ENCODE measurements at regions not wholly inside any gene's neighbourhood (a gene's known extent, or its start where the extent isn't known, plus 50 kb on each side); places are given as distances from the start of the nearest gene placed in this dataset.

DNA sequence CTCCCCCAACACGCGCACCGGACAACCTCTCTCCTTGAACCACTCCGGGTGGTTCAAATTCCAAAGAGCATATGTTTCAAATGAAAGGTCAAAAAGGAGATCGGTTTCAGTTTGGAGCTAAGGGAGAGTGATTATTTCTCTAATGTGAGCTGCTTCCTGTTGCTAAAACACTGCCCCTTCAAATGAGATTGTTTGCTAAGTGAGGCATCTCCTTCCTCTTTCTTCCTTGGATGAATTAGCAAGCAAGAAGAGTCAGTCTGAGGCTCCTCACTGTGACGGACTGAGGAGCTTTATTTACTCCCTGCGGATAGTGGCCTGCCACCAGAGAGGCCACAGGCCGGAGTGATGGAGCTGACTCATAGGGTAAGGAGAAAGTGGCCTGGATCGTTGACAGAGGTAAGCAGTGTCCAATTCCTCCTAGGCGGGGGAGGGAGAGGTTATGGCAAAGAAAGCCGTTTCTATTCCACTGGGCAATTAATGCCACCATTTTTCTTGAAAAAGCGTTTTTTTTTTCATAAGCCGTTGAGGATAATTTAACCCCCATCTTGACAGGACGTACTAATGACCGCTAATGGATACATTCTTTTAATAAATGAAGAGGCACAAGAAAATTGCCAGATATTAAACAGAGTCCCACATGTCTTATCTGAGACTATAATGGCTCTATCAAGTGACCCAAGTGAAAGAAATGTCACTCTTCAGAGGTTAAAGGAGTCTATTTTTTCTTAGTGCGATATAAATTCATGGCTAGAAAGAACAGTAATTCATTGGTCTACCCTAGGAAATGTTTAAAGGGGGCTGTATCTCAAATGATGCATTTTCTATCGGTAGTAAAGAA, 167.0 kb upstream of the ANKRD28 start:
- Histone ChIP-seq H3K9me3 (ENCODE audit: control extremely low read depth in 1 of 3, control insufficient read depth in 2 of 3, insufficient read depth in 1 of 3, low read length in 2 of 3) (no peaks in the 10 kb centered on the region), H3K4me2 (replicated peaks; ENCODE audit: low read depth, low read length, poor library complexity, severe bottlenecking) (no peak overlapping the region), H3K27ac (ENCODE audit: low read length in 2 of 2) (no peak overlapping the region), H3K36me3 (replicated peaks in 1 of 2; ENCODE audit: control extremely low read depth in 1 of 2, control insufficient read depth in 1 of 2, extremely low read depth in 1 of 2, insufficient read depth in 2 of 2, low read length in 1 of 2) (no peaks in the 10 kb centered on the region), H2AFZ (ENCODE audit: insufficient read depth, low read depth, low read length, poor library complexity, severe bottlenecking) (no peak overlapping the region), H3K27me3 (replicated peaks in 1 of 4; ENCODE audit: control extremely low read depth in 1 of 4, control insufficient read depth in 3 of 4, insufficient read depth in 4 of 4, low read length in 3 of 4) (no peaks in the 10 kb centered on the region), H3K4me1 (ENCODE audit: control insufficient read depth in 2 of 2, insufficient read depth in 2 of 2, low read length in 2 of 2) (no peaks in the 10 kb centered on the region), H4K20me1 (ENCODE audit: control insufficient read depth, insufficient read depth, low read length, poor library complexity, severe bottlenecking) (no peaks in the 10 kb centered on the region), H3K79me2 (ENCODE audit: control insufficient read depth, insufficient read depth, low read length) (no peaks in the 10 kb centered on the region), H3K4me3 (ENCODE audit: control extremely low read depth in 1 of 5, extremely low read depth in 1 of 5, insufficient read depth in 1 of 5, low read depth in 2 of 5, low read length in 4 of 5) (no peak overlapping the region), H3K9ac (ENCODE audit: low read length) (no peak overlapping the region)
- WGBS (ENCODE audit: insufficient coverage): 93% methylated on average over 8 of the region's 17 CpGs
- ChIA-PET CTCF (no interaction called here), POLR2A (no interaction called here)
- no peak for ATAC-seq (ENCODE audit: low read depth)
- TF ChIP-seq EZH2 (IDR thresholded peaks at IDR 0.05; ENCODE audit: borderline replicate concordance, insufficient read depth, low read depth, low read length, poor library complexity, severe bottlenecking): no peak
- TF ChIP-seq, protein P1, sequence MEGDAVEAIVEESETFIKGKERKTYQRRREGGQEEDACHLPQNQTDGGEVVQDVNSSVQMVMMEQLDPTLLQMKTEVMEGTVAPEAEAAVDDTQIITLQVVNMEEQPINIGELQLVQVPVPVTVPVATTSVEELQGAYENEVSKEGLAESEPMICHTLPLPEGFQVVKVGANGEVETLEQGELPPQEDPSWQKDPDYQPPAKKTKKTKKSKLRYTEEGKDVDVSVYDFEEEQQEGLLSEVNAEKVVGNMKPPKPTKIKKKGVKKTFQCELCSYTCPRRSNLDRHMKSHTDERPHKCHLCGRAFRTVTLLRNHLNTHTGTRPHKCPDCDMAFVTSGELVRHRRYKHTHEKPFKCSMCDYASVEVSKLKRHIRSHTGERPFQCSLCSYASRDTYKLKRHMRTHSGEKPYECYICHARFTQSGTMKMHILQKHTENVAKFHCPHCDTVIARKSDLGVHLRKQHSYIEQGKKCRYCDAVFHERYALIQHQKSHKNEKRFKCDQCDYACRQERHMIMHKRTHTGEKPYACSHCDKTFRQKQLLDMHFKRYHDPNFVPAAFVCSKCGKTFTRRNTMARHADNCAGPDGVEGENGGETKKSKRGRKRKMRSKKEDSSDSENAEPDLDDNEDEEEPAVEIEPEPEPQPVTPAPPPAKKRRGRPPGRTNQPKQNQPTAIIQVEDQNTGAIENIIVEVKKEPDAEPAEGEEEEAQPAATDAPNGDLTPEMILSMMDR (IDR thresholded peaks at IDR 0.05): no peak
- Mint-ChIP-seq H3K27me3 (no peaks in the 10 kb centered on the region), H3K4me1 (no peaks in the 10 kb centered on the region), H3K9me3 (ENCODE audit: insufficient read depth) (no peaks in the 10 kb centered on the region), H3K4me3 (no peak overlapping the region), H3K27ac (no peak overlapping the region)
- no peak for DNase-seq
- intact Hi-C loops (cut with micrococcal nuclease): no loop called here

DNA sequence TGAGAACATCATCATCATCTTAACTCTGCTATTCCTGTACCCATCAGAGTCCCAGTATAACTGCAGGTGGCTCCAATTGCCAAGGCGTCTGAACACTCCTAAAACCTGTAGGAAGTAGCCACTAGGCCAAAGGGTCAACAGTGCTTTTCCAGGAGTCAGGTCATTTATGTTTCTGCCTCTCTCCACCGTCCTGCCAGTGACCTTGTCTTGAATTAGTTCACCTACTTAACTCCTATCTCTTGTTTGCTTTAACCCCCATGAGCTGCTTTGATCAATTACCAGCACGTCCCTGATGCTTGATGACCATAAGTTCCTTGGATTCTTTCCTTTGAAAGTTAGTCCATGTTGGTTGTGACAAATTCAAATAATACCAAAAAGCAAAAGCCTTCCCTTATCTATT, 169.8 kb upstream of the ANKRD28 start:
- H3K36me3 ChIP-seq (replicated peaks in 1 of 2; ENCODE audit: control extremely low read depth in 1 of 2, control insufficient read depth in 1 of 2, extremely low read depth in 1 of 2, insufficient read depth in 2 of 2, low read length in 1 of 2): no peaks in the 10 kb centered on the region
- no peak overlapping the region for H2AFZ ChIP-seq (ENCODE audit: insufficient read depth, low read depth, low read length, poor library complexity, severe bottlenecking)
- CTCF ChIA-PET: no interaction called here
- intact Hi-C loops (cut with micrococcal nuclease): no loop called here
- Mint-ChIP-seq H3K27ac (no peak overlapping the region), H3K27me3 (no peaks in the 10 kb centered on the region), H3K9me3 (ENCODE audit: insufficient read depth) (no peaks in the 10 kb centered on the region), H3K4me3 (no peak overlapping the region), H3K4me1 (no peaks in the 10 kb centered on the region)
- no peak overlapping the region for H3K9ac ChIP-seq (ENCODE audit: low read length)
- 92% methylated on average over 2 of the region's 3 CpGs for WGBS (ENCODE audit: insufficient coverage)
- no peak overlapping the region for H3K4me2 ChIP-seq (replicated peaks; ENCODE audit: low read depth, low read length, poor library complexity, severe bottlenecking)
- no peaks in the 10 kb centered on the region for H4K20me1 ChIP-seq (ENCODE audit: control insufficient read depth, insufficient read depth, low read length, poor library complexity, severe bottlenecking)
- H3K27ac ChIP-seq (ENCODE audit: low read length in 2 of 2): no peak overlapping the region
- no peaks in the 10 kb centered on the region for H3K4me1 ChIP-seq (ENCODE audit: control insufficient read depth in 2 of 2, insufficient read depth in 2 of 2, low read length in 2 of 2)
- TF ChIP-seq EZH2 (IDR thresholded peaks at IDR 0.05; ENCODE audit: borderline replicate concordance, insufficient read depth, low read depth, low read length, poor library complexity, severe bottlenecking): no peak
- TF ChIP-seq, protein P1 (IDR thresholded peaks at IDR 0.05): no peak
- H3K4me3 ChIP-seq (ENCODE audit: control extremely low read depth in 1 of 5, extremely low read depth in 1 of 5, insufficient read depth in 1 of 5, low read depth in 2 of 5, low read length in 4 of 5): no peak overlapping the region
- H3K9me3 ChIP-seq (ENCODE audit: control extremely low read depth in 1 of 3, control insufficient read depth in 2 of 3, insufficient read depth in 1 of 3, low read length in 2 of 3): no peaks in the 10 kb centered on the region
- no peaks in the 10 kb centered on the region for H3K27me3 ChIP-seq (replicated peaks in 1 of 4; ENCODE audit: control extremely low read depth in 1 of 4, control insufficient read depth in 3 of 4, insufficient read depth in 4 of 4, low read length in 3 of 4)
- no peaks in the 10 kb centered on the region for H3K79me2 ChIP-seq (ENCODE audit: control insufficient read depth, insufficient read depth, low read length)
- no peak for ATAC-seq (ENCODE audit: low read depth)
- POLR2A ChIA-PET: no interaction called here
- no peak for DNase-seq
